ENCODE measurements at regions not wholly inside any gene's neighbourhood (a gene's known extent, or its start where the extent isn't known, plus 50 kb on each side); places are given as distances from the start of the nearest gene placed in this dataset.
A peak's percentile ranks its signal among the peaks of the same experiment; 100 is the strongest.
"Not testable (repeated sequence)": the region's sequence is repeated elsewhere in the genome, so short reads cannot be mapped to it uniquely, and the experiment has no call there.

DNA sequence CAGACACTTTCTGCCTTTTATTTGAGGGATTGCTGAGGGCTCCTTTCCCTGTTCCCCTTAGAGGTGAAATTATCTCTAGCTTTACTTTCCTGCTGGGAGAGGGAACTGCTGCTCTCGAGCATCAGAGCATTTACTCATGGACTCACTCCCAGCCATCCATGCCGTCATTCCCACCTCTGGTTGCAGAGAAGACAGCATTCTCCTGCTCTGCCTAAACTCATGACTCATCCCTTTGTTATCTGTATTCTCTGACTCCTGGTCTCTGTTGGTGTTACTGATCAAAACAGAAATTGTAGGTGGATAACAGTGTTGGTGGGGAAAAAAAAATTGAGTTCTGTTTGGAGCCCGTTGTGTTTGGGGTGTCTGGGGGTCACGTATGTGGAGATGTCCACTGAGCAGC is 159.3 kb downstream of the TTC8 start:
- DNase-seq (ENCODE audit: low read depth in 2 of 2): peak; percentile 76 to 78

DNA sequence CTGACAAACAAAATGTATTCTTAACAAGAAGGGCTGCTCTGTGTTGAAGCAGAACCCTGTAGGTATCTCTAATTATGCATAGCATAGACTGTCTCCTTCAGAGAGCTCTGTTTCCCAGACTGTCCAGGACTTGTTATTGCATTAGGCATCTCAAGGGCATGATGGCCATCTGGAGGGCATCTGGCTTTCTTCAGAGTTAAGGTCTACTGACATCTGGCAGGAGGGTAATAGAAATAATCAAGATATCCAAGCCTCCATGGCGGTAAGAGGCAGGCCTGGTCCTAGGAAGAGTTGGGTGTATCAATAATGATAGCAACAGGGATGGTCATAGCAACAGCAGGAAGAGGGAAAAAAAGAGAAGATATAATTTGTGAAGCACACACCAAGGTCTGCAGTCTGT is 161.2 kb downstream of the TTC8 start:
- DNase-seq (ENCODE audit: low read depth in 2 of 2): no peak

DNA sequence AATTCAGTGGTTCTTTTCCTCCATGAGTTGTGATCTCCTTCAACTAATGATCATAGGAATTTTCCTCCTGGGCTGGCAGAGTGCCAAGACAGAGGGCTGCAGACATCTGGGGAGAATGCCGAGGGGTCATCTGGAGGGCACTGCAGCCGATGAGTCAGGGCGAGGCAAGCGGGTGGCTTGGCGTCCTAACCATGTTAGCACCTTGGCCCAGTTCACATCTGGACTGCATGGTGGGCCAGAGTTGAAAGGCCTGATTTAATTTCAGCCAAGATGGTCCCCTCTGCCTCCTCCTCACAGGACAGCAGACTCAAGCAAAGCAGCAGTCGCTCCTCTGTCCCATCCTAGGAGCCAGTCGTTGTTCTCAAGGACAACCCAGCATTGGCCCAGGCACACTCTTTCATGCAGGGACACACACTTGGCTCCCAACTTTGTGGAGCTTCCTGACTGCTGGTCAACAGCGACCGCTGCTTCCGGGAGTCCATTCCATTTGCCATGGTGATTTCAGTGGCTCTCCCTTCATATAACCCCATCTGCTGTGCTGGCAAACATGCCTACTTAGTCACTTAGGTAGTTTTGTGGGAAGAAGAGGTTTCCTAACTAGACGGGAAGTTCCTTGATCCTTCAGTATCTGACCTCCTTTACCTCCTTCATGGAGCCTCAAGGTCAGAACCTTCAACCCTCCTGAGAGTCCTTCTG is 161.8 kb downstream of the TTC8 start:
- DNase-seq (ENCODE audit: low read depth in 2 of 2): peak; percentile 24 to 34

DNA sequence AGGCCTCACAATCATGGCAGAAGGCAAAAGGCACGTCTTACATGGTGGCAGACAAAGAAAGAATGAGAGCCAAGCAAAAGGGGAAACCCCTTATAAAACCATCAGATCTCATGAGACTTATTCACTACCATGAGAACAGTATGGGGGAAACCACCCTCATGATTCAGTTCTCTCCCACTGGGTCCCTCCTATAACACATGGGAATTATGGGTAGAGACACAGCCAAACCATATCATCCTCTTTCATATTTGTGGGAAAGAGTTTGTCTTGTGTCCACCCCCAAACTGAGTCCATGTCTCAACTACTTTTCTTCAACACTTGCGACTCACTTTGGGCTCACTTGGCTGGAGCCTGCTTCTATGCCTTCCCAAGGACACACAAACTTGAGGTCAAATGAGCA is 162.5 kb downstream of the TTC8 start:
- not testable (repeated sequence) for DNase-seq (ENCODE audit: low read depth in 2 of 2)

DNA sequence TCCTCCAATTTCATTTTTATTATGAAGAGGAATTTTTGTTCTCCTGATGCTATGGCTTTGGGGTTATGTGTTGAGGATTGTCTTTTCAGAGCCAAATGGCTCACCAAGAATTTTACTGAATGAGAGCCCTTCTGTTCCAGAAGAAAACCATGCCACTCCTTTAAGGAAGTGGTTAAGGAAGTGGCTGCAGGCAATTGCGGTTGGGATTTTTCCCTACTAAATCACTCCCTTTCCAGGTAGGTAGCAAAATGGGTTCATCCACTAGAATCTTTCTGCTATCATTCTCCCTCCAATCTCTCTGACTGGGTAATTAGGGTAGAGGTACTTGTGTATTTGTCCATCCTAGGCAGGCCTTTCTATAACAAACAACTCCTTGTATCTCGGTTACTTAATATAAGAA is 163.1 kb downstream of the TTC8 start:
- DNase-seq (ENCODE audit: low read depth in 2 of 2): no peak

DNA sequence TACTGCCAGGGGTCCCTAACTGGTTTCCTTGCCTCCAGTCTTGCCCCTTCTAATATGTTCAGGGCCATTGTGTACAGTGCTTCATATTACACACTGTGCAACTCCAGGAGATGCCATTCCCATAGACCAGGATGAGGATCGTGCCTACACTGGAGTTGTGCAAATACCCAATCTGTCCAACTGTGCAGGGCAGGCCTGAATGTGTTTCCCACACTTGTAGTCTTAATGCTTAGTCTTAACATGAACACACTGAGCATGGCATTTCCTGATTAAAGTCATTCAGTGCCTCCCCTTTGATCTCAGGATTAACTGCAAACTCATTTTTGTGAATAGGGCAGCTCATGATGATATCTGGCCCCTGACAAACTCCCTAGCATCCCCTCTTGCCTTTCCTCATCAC is 165.5 kb downstream of the TTC8 start:
- no peak for DNase-seq (ENCODE audit: low read depth in 2 of 2)

DNA sequence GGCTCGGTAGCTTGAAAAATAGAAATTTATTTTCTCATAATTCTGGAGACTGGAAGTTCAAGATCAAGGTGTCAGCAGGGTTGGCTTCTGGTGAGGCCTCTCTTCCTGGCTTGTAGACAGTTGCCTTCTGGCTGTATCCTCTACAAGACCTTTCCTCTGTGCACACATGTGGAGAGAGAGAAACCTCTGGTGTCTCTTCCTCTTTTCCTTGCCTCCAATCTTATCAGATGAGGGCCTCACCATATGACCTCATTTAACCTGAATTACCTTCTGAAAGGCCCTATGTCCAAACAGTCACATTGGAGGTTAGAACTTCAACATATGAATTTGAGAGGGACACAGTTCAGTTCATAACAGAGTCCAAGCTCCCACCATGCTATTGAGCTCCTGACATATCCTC is 166.4 kb downstream of the TTC8 start:
- DNase-seq (ENCODE audit: low read depth in 2 of 2): no peak

DNA sequence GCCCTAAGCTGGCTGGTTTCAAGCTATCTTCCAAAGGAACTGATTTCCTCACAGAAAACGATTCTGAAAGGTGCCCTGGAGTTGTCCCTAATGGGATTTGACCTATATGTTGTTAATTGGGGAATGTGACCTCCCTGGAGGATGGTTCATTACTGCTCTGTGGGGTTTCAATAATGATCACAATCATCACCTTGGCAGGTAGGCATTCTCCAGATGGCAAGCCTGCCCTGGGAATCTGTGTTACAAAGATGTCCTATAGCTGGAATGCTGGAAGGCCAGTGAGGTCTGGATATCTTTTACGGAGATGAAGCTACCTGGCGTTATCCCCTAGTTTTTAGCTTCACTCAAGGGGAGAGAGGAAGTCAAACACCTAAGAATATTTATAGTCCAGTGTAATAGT is 167.6 kb downstream of the TTC8 start:
- no peak for DNase-seq (ENCODE audit: low read depth in 2 of 2)

DNA sequence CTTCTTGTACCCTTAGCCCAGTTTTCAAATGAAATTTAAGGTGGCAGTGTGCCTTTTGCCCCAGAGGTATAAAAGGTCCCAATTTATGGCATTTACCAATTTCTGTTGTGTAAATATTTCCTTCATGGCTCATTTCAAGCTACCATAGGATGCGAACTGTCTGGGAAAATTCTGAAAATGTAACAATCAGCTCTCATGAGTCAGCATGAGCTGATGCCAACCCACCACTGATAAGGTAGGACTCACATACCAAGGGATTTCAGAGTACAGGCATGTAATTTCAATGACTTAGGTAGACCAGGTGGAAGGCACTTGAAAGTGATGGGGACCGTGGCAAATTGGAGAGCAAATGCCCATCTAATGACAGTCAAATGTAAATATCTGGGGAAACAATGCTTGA is 169.5 kb downstream of the TTC8 start:
- no peak for DNase-seq (ENCODE audit: low read depth in 2 of 2)

DNA sequence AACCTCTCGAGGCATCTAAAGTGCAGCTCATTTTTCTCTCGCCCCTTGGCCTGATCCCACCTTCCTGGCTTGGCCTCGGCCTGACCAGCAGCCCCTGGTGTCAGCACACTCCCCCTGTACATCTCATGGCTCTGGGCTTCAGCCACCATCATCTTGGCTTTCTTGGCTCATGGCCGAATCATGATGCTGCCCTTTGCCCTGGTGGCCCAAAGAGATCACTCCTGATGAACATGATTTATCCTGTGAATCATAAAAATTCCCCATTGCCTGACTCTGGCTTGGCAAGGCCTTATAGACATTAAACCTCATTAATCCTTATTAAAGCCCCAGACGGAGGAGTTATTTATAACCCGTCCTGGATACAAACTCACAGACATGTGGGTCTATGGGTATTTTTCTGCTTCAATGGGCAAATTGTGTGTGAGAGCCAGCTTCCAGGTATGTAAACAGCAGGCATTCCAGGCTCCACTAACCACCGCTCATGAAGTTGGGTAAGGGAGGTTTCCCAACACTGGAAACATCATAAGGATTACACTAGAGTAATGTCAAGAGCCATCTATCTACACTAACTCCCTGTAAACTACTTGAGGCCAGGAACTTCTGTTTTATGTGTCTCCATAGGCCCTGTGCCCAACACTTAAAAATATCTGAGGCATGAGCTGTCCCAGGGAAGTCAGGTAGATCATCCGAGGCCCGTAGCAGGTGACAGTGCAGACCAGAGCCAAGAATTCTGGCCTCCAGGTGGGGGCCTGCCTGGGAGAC is 171.2 kb downstream of the TTC8 start:
- DNase-seq (ENCODE audit: low read depth in 2 of 2): peak; percentile 41 to 56

DNA sequence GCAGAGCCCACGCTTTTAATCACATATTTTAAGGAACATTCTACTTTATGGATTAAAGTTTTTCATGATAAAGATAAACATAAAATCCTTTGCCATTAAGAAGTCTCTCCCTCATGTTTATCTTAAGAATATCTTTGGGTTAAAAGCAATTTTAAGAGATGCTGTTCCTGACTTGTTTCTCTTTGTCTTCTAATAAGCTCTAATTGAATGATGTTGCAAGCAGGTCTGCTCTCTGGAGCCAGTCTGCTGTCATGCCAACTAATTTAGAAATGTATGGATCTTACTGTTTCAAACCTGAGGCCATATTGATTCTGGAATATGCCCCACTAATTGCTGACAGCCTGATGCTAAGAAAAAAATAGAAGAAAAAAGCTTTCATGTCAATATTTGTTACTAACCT is 173.6 kb downstream of the TTC8 start:
- no peak for DNase-seq (ENCODE audit: low read depth in 2 of 2)

DNA sequence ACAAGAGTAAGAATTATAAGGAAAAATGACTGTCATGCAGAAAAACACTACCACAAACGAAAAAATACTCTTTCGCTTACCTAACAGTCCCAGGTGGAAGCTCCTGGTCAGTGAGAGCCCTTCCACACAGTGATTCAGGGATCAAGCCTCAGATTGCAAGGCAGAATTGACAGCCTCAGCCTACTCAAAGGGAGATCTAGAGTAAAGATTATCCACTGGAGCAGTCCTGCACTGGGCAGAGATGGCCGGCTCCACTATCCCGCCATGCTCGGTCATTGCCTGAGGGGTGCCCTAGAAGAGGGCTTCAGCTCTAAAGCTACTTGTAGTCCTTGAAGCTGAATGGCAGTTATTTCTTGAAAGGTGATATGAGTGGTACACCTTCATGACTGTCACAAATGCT is 174.7 kb downstream of the TTC8 start:
- DNase-seq (ENCODE audit: low read depth in 2 of 2): no peak

DNA sequence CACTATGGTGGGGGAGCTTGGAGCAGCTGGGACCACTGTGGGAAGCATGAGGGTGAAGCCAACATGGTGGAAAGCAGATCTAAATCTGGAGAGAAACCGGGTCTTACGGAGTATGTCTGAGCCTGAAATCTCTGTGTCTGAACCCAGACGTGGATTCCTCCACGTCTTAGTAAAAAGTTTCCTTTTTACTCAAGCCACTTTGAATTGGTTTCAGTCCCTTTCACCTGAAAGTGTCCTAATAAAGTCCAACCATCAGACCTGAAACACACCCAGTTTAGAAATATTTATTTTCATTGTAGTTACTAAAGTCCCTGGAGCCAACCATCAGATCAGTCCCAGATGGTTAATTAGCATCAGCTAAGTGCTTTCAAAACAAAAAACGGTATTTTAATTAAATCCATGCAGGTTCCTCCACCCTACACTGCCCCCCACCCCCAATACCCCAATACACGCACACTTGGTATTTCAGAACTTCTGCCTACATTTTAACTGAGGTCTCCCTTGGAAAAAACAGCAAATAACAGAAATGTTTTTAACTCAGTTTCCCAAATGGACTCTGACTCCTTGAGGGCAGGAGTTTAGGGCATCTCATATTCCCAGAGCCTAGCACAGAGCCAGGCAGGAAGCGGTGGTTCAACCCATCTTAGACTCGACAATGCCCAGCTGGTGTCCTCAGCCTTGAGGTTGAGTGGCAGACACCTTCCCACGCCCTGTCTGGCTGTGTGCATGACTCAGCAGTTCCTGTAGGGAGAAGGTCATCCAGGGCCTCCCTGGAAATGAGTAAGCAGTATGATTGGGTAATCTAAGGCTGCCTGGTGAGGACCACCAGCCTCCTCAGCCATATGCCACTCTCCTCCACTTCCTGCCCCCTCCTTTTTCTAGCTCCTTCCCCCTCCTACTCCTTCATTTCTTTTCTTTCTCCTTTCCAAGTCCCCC is 175.8 kb downstream of the TTC8 start:
- DNase-seq (ENCODE audit: low read depth in 2 of 2): peak; percentile 95

DNA sequence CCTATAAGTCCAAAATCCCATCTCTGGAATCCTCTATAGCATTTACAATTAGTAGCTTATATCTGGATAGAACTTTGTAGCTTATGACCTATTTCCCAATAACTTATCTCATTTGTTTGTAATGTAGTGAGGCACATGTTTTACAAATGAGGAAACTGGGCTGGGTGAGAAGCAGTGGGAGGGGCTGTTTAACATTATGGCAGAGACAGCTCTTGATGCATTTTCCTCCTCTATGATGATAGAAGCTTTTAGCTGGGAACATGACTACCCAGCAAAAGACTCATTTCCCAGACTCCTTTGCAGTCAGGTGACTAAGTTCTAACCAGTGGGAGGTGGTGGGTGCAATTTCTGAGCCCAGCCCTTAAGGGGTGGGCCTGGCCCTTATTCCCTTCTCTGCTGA is 179.7 kb downstream of the TTC8 start:
- DNase-seq (ENCODE audit: low read depth in 2 of 2): no peak

DNA sequence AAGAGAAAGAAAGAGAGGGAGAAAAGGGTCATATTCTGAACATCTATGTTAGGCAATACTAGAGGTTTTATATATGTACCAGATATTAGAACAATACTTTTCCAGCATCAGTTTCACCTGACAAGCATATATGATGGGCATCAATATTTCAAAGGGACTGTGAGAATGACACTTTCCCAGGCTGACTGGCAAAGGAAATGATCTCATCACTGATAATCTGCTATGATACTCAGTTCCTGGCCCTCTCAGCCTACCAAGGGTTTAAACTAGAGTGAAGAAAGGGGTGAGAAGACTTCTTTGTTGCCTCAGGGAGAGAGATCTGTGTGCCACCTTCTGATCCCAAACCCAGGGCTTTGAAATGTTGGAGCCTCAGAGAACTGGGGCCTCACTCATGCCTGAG is 183.5 kb downstream of the TTC8 start:
- DNase-seq (ENCODE audit: low read depth in 2 of 2): no peak

DNA sequence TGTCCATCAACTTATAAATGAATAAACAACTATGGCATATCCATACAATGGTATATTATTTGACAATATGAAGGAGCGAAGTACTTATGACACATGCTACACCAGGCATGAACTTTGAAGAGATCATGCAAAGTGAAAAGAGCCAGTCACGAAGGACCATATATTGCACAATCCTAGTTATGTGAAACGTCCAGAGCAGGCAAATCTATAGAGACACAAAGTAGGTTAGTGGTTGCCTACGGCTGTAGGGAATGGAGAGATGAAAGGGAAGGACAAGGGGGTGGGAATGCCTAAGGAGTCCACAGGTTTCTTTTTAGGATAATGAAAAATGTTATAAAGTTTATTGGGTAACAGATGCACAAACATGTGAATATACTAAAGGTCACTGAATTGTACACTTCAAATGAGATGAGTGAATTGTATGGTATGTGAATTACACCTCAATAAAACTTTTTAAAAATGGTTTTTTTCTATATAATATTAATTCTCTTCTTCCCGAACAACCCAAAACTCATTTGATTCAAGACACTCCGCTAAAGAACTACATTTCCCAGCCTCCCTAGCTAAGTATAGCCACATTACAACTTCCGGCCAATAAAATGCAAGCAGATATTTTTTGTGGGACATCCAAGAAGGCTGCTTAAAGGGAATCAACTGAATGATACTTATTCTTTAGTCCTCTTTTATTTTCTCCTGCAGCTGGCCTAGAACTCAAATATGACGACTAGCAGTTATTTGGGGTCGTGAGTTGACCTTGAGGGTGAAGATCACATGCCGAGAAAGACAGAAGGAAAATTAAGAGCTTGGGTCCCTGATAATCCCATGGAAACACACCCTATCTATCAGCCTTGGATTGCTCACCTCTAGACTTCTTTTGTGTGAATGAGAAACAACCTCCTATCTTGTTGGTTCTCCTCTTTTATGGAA is 187.2 kb downstream of the TTC8 start:
- no peak for DNase-seq (ENCODE audit: low read depth in 2 of 2)

DNA sequence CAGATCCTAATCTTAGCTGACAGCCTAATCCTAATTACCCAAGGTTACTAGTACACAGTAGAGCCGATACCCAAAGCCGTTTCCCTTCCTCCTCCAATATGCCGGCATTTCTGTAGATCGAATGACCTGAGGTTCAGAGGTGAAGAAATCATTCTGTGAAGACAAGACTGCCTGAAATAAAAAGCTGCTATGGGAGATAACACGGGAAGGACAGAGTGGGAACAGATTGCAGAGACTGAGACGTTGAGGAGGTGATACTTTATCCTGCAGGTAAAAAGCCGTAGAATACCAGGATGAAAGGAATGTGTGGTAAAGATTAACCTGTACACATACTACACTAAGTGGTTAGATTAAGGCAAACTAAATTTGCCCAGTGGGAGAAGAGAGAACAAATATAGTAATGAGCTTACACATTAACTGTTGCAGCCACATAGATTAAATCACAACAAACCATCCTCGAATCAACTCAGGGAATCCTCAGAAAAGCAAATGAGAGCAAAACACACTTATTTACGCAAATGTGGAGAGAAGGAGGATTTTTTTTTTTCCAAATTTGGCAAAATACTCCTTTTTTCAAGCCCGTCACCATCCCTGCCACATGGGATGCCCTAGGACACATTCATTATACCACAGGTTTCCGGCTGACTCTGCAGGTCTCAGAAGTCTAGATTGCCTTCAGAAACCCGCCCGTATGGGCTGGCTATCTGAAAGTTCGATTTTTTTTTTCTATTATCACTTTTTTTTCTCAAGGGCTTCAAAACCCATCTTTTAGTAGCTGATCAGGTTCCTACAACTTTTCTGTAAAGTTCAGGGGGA is 188.0 kb downstream of the TTC8 start:
- DNase-seq (ENCODE audit: low read depth in 2 of 2): no peak

DNA sequence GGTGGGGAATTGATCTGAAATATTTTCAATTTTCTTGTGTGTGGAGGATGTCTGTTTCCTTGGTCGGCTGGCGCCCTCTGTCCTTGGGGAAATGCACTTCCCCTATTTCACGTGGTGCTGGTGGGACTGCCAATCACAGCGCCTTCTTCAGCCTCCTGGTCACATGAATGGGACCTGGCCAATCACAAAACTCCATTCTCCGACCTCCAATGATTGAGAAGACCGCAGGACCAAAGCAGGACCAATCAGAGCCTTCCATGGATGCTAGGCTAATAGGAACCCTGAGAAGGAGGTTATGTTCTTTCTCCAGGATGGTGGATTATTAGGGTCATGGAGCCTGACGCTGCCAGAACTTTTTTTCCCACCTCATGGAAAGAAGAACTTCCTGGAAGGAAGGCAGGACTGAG is 188.7 kb downstream of the TTC8 start:
- DNase-seq (ENCODE audit: low read depth in 2 of 2): no peak

DNA sequence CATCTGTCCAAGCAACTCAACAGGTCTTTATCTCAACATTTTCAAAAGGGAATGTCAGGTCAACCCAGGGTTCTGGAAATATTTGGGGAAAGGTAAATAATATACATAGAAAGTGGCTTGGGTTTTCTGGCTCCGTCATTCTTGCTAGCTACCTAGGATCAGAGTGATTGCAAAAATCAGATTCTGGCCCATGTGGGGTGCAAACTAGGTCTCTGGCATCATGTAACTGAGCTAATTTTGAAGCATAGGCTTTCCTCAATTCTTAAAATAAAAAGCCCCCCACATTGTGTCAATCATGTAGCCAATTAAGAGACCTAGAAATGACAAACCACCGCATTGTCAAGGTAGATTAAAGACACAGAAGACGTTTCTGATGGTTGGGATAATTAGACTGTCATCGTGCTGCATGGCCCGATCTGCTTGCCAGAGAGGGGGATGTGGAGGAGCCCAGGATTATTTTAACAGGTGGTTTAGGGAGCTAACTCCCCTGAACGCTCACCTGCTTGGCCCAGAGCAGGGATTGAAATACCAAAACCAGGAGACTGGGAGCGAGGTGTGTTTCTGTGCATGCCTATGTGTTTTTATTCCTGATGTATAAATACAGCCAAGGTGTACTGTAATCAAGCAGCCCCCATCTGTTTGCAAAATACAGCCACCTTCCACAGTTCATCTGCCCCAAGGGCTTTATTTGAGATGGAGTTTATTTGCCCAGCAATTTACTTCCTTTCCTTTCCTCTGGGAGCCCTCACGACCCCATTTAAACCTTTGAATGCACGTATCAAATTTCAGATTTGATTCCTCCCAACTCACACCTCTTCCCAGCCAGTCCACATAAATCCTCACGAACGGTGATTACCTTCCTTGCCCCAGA is 189.5 kb downstream of the TTC8 start:
- DNase-seq (ENCODE audit: low read depth in 2 of 2): no peak

DNA sequence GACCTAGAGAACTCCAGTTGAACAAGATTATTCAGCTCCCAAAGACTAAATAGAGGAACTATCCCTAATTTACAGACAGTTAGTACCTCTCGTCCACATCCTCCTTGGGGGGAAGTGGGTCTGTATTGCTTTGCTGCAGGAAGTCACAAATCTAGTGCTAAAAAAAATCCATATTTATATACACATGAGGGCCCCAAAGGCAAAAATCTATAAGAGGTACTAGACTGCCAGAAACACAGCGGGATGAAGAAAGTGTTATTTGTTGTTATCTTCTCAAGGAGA is 190.1 kb downstream of the TTC8 start:
- no peak for DNase-seq (ENCODE audit: low read depth in 2 of 2)
